Activated T-helper 2 cell treated with anti-CD3 and anti-CD28 coated beads, Interferon-gamma antibody, Interleukin-2, Interleukin-4, amounts not matched to agents 10 μg/mL and 5 μg/mL and 100 μg/mL, durations not matched to agents 14 hours and 24 hours and 36 hours (primary cell): ENCODE measurements at regions not wholly inside any gene's neighbourhood (a gene's known extent, or its start where the extent isn't known, plus 50 kb on each side); places are given as distances from the start of the nearest gene placed in this dataset.
"Not testable (repeated sequence)": the region's sequence is repeated elsewhere in the genome, so short reads cannot be mapped to it uniquely, and the experiment has no call there.

Experiments used
- DNase-seq: peaks from one replicate; pipeline ENCODE4 v3.0.0; 2021; ENCODE audit warnings: low spot score
- H3K27ac Mint-ChIP-seq: one replicate; pipeline ENCODE4 v1.8.0; 2021; ENCODE audit warnings: mixed read lengths
- H3K27me3 Mint-ChIP-seq: one replicate; pipeline ENCODE4 v1.8.0; 2021; ENCODE audit warnings: low read depth, mixed read lengths
- H3K36me3 Mint-ChIP-seq: one replicate; pipeline ENCODE4 v1.8.0; 2021; ENCODE audit warnings: low read depth, mixed read lengths
- H3K4me1 Mint-ChIP-seq: one replicate; pipeline ENCODE4 v1.8.0; 2021; ENCODE audit warnings: low read depth, mixed read lengths
- H3K4me3 Mint-ChIP-seq: one replicate; pipeline ENCODE4 v1.8.0; 2021; ENCODE audit warnings: low read depth, mild to moderate bottlenecking, moderate library complexity, mixed read lengths
- H3K9me3 Mint-ChIP-seq: one replicate; pipeline ENCODE4 v1.8.0; 2021; ENCODE audit warnings: mixed read lengths
- intact Hi-C: fragments of 100-400 bp; cut with micrococcal nuclease; formaldehyde crosslinking; loops from one replicate; pipeline ENCODE4 v1.15.1; 2023

- Mint-ChIP-seq H3K36me3 (no peaks in the 10 kb centered on the region), H3K4me1 (no peaks in the 10 kb centered on the region), H3K27me3 (peaks cover 11% of the 10 kb centered on the region), H3K4me3 (no peak overlapping the region), H3K9me3 (no peaks in the 10 kb centered on the region), H3K27ac (no peak overlapping the region)
- no peak for DNase-seq
- intact Hi-C loops, result no loop called here
Measured at GRCh38 chr13:73325723-73326558, 267.1 kb downstream of the KLF5 start.

- no peak overlapping the region for H3K4me3 Mint-ChIP-seq
- H3K27ac Mint-ChIP-seq, result no peak overlapping the region
- H3K4me1 Mint-ChIP-seq, result no peaks in the 10 kb centered on the region
- H3K36me3 Mint-ChIP-seq, result no peaks in the 10 kb centered on the region
- H3K27me3 Mint-ChIP-seq, result peaks cover 11% of the 10 kb centered on the region
- intact Hi-C loops, result no loop called here
- no peaks in the 10 kb centered on the region for H3K9me3 Mint-ChIP-seq
- DNase-seq, result no peak
Measured at GRCh38 chr13:73324842-73325722, 266.3 kb downstream of the KLF5 start.

GRCh38 chr13:73323615-73324014 is 264.8 kb downstream of the KLF5 start:
- no peak for DNase-seq
- intact Hi-C loops, result no loop called here
- H3K9me3 Mint-ChIP-seq, result no peaks in the 10 kb centered on the region
- no peak overlapping the region for H3K4me3 Mint-ChIP-seq
- H3K4me1 Mint-ChIP-seq, result no peaks in the 10 kb centered on the region
- no peaks in the 10 kb centered on the region for H3K36me3 Mint-ChIP-seq
- H3K27me3 Mint-ChIP-seq, result peaks cover 11% of the 10 kb centered on the region
- no peak overlapping the region for H3K27ac Mint-ChIP-seq

- intact Hi-C loops, result no loop called here
- Mint-ChIP-seq H3K27ac (no peak overlapping the region), H3K9me3 (no peaks in the 10 kb centered on the region), H3K27me3 (peaks cover 5% of the 10 kb centered on the region), H3K4me3 (no peak overlapping the region), H3K4me1 (no peaks in the 10 kb centered on the region), H3K36me3 (no peaks in the 10 kb centered on the region)
- DNase-seq, result no peak
Measured at GRCh38 chr13:73321043-73321442, 262.2 kb downstream of the KLF5 start.

- H3K36me3 Mint-ChIP-seq, result no peaks in the 10 kb centered on the region
- H3K27me3 Mint-ChIP-seq, result no peaks in the 10 kb centered on the region
- H3K4me3 Mint-ChIP-seq, result no peak overlapping the region
- H3K9me3 Mint-ChIP-seq, result peaks cover 17% of the 10 kb centered on the region
- intact Hi-C loops, result no loop called here
- no peak overlapping the region for H3K27ac Mint-ChIP-seq
- no peaks in the 10 kb centered on the region for H3K4me1 Mint-ChIP-seq
- no peak for DNase-seq
Measured at GRCh38 chr13:73317140-73317539, 258.3 kb downstream of the KLF5 start.

GRCh38 chr13:73310366-73310765 is 251.6 kb downstream of the KLF5 start:
- Mint-ChIP-seq H3K4me3 (no peak overlapping the region), H3K27ac (no peak overlapping the region), H3K9me3 (peaks cover 18% of the 10 kb centered on the region), H3K27me3 (peaks cover 2% of the 10 kb centered on the region), H3K4me1 (no peaks in the 10 kb centered on the region), H3K36me3 (no peaks in the 10 kb centered on the region)
- DNase-seq, result no peak
- intact Hi-C loops, result no loop called here

- Mint-ChIP-seq H3K27me3 (peaks cover 2% of the 10 kb centered on the region), H3K4me1 (no peaks in the 10 kb centered on the region), H3K27ac (no peak overlapping the region), H3K36me3 (no peaks in the 10 kb centered on the region), H3K9me3 (peaks cover 5% of the 10 kb centered on the region), H3K4me3 (no peak overlapping the region)
- intact Hi-C loops, result no loop called here
- DNase-seq, result no peak
Measured at GRCh38 chr13:73307481-73307880, 248.7 kb downstream of the KLF5 start.

GRCh38 chr13:73306688-73307087 is 247.9 kb downstream of the KLF5 start:
- no peak overlapping the region for H3K4me3 Mint-ChIP-seq
- intact Hi-C loops, result no loop called here
- H3K36me3 Mint-ChIP-seq, result no peaks in the 10 kb centered on the region
- H3K27ac Mint-ChIP-seq, result no peak overlapping the region
- H3K9me3 Mint-ChIP-seq, result no peaks in the 10 kb centered on the region
- peaks cover 2% of the 10 kb centered on the region for H3K27me3 Mint-ChIP-seq
- no peak for DNase-seq
- no peaks in the 10 kb centered on the region for H3K4me1 Mint-ChIP-seq

- Mint-ChIP-seq H3K4me1 (no peaks in the 10 kb centered on the region), H3K9me3 (no peaks in the 10 kb centered on the region), H3K36me3 (no peaks in the 10 kb centered on the region), H3K27me3 (peaks cover 2% of the 10 kb centered on the region), H3K4me3 (no peak overlapping the region), H3K27ac (no peak overlapping the region)
- no peak for DNase-seq
- intact Hi-C loops, result no loop called here
Measured at GRCh38 chr13:73304442-73304841, 245.6 kb downstream of the KLF5 start.

GRCh38 chr13:73303851-73304250 is 245.0 kb downstream of the KLF5 start:
- Mint-ChIP-seq H3K4me1 (no peaks in the 10 kb centered on the region), H3K9me3 (no peaks in the 10 kb centered on the region), H3K27me3 (peaks cover 2% of the 10 kb centered on the region), H3K4me3 (no peak overlapping the region), H3K36me3 (no peaks in the 10 kb centered on the region), H3K27ac (no peak overlapping the region)
- no peak for DNase-seq
- intact Hi-C loops, result no loop called here

GRCh38 chr13:73301622-73302021 is 242.8 kb downstream of the KLF5 start:
- DNase-seq, intact Hi-C loops, H3K4me3 Mint-ChIP-seq, H3K27ac Mint-ChIP-seq, H3K4me1 Mint-ChIP-seq, H3K27me3 Mint-ChIP-seq, H3K9me3 Mint-ChIP-seq, H3K36me3 Mint-ChIP-seq: not testable (repeated sequence)

GRCh38 chr13:73300718-73301425 is 242.1 kb downstream of the KLF5 start:
- intact Hi-C loops, result no loop called here
- H3K27ac Mint-ChIP-seq, result no peak overlapping the region
- no peaks in the 10 kb centered on the region for H3K4me1 Mint-ChIP-seq
- no peaks in the 10 kb centered on the region for H3K9me3 Mint-ChIP-seq
- no peak for DNase-seq
- no peaks in the 10 kb centered on the region for H3K36me3 Mint-ChIP-seq
- H3K4me3 Mint-ChIP-seq, result no peak overlapping the region
- H3K27me3 Mint-ChIP-seq, result peaks cover 2% of the 10 kb centered on the region

GRCh38 chr13:73299787-73300186 is 241.0 kb downstream of the KLF5 start:
- intact Hi-C loops, result no loop called here
- Mint-ChIP-seq H3K4me3 (no peak overlapping the region), H3K36me3 (no peaks in the 10 kb centered on the region), H3K27ac (no peak overlapping the region), H3K27me3 (peaks cover 2% of the 10 kb centered on the region), H3K9me3 (no peaks in the 10 kb centered on the region), H3K4me1 (no peaks in the 10 kb centered on the region)
- DNase-seq, result no peak
